ENCODE measurements at regions not wholly inside any gene's neighbourhood (a gene's known extent, or its start where the extent isn't known, plus 50 kb on each side); places are given as distances from the start of the nearest gene placed in this dataset.

GRCh38 chr10:65231148-65231547 lies 1694.7 kb upstream of the LRRTM3 start:
- TF ChIP-seq POLR2A (IDR thresholded peaks at IDR 0.05; ENCODE audit: low read depth, low read length) (no peak), TAF1 (IDR thresholded peaks at IDR 0.05; ENCODE audit: borderline replicate concordance, low read depth, low read length) (no peak)

Data from GM12892 (cell line).